ENCODE measurements at regions not wholly inside any gene's neighbourhood (a gene's known extent, or its start where the extent isn't known, plus 50 kb on each side); places are given as distances from the start of the nearest gene placed in this dataset.

DNA sequence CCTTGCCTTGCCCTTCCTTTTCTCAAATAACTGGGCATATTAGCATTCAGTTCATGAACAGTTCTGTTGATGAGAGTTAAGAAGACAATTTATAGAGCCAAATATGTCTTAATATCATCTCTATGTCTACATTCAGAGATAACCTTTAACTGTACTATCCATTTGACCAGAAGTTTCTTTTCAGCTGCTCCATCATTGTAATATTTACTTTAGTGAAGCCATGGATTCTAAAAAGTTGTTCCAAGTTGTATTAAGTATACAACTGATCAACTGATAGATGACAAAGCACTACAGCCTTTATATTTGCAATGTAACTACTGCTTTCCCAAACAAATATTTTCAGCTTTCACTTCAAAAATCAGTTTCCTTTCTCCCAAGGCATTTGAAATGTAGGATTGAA is 1252.7 kb downstream of the EPHA7 start:
- TF ChIP-seq CTCF (optimal IDR thresholded peaks at IDR 0.05 in 1 of 3, IDR thresholded peaks at IDR 0.05 in 1 of 3, conservative IDR thresholded peaks at IDR 0.05 in 1 of 3; ENCODE audit: extremely low read depth in 1 of 3, insufficient read depth in 2 of 3, low read length in 3 of 3): no peak
- TF ChIP-seq EZH2 (IDR thresholded peaks at IDR 0.05; ENCODE audit: low read length): no peak

Measured in keratinocyte (primary cell).